HG02588 (cell line): ENCODE measurements at regions not wholly inside any gene's neighbourhood (a gene's known extent, or its start where the extent isn't known, plus 50 kb on each side); places are given as distances from the start of the nearest gene placed in this dataset.
"Not testable (repeated sequence)": the region's sequence is repeated elsewhere in the genome, so short reads cannot be mapped to it uniquely, and the experiment has no call there.

Experiments
- ATAC-seq: cut with Tn5 transposase; IDR thresholded peaks from one replicate; pipeline ENCODE4 v1.9.1; 2021; ENCODE audit warnings: mild to moderate bottlenecking, moderate library complexity; ENCODE audit not compliant: unreplicated experiment

DNA sequence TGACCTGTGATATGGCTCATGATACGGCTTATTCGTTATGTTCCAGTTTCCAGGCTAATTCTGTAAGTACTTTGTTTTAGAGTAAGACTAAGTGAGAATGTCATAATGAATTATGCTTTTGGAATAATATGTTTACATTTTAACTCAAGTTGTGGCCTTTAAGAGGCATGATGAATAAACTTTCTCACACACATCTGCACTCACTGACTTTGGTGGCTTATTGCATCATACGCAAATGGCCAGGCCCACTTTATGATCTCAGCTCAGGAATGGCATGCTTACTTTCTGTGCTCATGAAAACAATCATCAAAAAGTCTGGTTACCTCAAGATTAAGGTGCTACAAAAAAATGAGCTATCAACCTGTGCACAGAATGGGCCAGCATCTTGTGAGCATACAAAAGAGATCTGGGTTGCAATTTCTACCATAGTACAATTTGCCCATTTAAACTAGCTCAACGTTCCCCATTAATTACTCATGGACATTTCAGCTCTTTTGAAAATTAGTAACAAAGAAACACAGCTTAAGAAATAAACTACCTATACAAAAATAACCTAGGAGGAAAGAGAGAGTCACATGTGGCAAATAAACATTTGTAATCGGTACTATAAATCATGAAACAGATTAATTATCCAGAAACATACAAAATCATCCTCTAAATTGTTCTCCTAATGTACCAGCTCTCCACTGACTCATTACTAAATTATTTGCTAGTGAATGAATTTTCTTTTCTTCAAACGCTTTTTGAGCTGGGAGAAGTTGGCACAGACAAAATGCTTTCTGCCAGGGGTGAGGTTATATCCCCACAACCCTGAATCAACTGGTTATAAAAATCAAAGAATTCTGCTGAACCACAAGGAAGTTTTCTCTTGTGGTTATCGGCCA is 439.0 kb upstream of the ADAMTS9 start:
- no peak for ATAC-seq

DNA sequence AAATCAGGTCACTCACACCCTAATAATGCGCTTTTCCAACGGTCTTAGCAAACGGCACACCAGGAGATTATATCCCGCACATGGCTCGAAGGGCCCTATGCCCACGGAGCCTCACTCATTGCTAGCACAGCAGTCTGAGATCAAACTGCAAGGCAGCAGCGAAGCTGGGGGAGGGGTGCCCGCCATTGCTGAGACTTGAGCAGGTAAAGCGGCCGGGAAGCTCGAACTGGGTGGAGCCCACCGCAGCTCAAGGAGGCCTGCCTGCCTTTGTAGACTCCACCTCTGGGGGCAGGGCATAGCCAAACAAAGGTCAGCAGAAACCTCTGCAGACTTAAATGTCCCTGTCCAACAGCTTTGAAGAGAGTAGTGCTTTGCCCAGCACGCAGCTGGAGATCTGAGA is 432.4 kb upstream of the ADAMTS9 start:
- not testable (repeated sequence) for ATAC-seq

DNA sequence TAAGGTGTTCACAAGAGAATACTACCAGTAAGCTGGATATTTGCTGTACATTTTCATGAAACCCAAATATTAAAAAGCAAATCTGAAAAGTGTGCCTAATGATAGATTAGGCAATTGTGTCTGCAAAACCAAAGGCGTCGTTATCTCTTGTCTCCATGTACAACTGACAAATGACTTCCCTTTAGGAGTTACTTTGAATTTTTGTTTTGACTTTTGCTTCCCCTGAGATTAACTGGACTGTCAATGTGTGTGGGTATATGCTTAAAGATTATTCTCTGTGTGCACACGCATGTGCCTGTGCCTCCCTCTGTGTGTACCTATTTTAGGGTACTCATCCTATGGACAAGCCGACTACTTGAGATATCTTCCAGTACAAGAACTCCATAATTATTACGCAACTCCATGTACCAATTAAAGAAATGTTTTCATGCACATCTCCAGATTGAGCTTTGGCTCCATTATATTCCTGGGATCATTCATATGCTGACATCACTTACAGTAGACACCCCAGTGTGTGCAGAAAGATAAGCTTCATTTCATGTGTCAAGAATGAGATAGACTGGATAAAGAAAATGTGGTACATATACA is 431.2 kb upstream of the ADAMTS9 start:
- ATAC-seq, result no peak

DNA sequence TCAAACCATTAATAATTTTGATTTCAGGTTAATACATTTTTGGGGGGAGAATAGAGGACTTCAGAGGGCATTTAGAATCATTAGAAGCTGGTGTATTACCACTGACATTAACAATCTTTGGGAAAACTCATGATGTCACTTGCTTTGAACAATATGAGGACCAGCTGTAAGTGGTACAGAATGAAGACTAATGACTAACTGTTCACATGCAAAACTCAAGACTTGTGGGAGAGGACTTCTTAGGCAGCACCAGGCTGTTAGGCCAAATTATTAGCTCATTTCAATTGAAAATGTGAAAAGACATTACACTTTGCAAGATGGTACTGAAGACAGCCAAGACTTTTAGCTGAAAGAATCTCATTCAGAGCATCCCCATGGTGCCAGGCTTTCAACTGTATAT is 426.2 kb upstream of the ADAMTS9 start:
- no peak for ATAC-seq

DNA sequence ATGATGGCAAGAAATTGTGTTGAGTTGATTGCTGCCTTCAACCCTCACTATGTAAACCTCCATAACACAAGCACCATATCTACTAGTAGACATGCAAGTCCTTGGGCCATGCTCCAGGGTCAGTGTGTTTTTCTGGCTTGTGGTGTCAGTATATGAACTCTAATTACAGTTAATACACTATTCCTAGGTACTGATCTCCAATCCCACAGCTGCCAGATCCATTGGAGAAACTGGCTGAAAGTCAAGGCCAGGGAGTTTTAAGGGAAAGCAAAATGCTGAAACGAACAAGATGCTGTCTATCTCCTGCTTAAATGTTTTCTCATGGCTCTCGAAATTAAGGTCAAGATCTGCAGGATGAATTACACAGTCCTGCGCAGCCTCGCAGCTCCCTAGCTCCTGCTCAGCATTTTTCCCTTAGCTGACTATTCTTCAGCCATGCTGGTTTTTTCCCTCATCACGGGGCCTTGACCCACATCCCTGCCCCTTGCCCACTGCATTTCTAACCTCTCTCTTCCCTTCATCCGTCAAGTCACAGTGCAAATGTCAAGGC is 425.0 kb upstream of the ADAMTS9 start:
- ATAC-seq, result no peak

DNA sequence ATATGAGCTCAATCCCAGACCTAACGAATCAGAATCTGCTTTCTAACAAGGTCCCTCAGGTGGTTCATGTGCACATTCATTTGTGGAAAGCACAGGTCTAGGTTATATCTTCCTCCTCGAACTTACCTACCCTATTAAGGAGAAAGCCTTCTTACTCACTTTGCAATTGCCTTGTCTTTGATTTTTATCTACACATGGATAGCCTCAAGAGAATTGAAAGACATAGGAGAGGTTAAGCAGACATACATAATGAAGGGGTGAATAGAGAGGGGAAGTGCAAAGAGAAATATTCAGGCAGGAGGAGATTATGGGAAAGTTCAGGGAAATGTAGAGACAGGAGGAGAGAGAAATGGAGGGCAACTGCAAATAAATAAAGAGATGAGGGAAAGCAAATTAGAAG is 422.9 kb upstream of the ADAMTS9 start:
- no peak for ATAC-seq

DNA sequence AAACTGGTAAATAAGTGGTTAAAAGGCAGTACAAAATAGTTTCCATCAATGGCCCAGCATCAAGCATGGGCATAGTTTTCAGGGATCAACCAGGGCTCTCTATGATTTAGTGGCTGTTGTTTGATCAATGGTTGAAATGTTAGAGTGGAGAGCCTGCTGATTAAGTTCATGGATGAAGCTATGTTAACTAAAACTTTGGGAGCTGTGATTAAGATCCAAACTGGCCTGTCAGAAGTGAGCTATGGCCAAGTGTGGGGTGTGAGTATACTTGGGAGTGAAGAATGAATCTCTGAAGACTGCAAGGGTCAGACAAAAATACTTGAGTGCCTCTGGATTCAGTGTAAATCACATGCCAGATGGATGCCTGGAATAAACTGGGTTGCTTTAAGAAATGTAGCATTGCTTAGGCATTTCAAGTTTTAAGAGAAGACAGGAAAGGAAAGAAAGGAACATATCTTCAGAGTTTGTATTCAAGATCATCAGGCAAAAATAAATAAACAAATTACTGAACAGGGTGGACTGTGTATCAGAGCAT is 422.2 kb upstream of the ADAMTS9 start:
- no peak for ATAC-seq

DNA sequence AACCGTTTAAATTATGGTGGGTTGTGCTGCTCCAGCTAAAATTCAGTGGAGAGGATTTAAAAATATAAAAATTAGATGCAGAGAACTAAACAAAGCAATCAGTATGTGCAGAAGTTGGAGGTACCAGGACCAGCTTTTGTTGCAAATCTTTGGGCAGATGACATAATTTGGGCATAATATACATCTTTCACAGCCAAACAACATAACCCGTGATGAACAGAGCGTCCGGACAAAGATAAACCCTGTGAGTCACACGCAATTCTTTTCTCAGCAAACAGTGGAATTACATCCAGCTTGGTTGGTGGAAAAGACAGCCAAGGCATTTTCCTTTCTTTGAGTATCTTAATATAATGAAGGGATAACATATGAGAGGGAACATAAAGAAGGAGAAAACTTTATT is 419.4 kb upstream of the ADAMTS9 start:
- no peak for ATAC-seq

DNA sequence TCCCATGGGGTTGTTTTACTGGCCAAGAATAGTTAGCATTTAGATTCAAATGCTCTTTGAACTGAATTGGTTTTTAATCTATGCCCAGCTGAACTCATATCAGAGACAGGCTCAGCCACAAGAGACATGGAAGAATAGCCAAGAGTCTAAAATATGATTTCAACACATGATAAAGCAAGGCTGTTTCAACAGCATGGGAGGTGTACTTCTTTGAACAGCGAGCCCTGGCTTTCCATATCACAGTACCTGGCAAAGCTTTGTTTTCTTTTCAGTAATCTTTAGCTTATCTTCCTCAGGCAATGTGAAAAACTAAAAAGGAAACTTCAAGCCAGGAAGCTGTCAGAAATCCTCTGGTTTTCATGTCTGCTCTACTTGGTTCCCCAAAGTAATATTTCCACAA is 413.6 kb upstream of the ADAMTS9 start:
- no peak for ATAC-seq

DNA sequence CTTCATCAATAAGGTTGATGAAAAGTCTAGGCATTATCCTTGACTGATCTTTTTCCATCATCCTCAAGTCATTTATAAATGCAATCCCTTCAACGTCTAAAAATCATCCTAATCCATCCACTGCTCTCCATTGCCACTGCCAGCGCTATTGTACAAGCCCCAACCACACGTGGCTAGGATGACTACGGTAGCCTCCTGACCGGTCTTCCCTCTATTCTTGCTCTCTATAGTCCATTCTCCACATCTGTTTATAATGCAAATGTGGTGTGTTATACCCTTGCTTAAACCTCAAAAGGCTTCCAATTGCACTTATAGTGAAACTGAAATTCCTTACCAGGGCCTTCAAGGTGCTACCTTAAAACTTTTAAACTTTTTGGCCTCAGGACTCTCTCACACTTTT is 410.6 kb upstream of the ADAMTS9 start:
- no peak for ATAC-seq

DNA sequence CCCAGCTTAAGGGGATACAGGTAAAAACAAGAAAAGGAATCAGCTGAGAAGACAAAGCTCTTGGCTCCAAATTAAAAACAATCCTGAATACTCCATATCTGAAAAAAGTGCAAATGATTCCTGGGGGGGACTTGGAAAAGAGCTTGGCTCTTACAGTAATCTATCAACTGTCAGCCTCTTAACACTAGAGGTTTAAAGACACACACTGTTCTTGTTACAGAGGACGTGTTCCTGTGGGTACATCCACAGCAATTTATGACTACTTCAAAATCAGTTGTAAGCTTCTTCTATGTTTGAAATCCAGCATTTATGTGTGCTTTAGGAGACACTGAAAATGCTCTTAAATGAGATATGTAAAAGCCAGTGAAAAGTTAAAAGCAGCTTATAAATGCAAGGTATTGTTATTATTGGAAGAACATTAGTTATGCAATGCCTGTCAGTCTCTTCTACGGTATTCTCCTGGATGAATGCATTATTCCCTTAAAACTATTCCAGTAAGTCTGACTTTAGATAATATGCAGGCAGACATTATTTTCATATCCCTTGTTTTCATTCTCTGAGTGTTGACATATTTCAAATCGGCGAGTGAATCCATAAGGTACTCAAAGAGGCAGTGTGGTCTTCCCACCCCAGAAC is 408.4 kb upstream of the ADAMTS9 start:
- no peak for ATAC-seq

DNA sequence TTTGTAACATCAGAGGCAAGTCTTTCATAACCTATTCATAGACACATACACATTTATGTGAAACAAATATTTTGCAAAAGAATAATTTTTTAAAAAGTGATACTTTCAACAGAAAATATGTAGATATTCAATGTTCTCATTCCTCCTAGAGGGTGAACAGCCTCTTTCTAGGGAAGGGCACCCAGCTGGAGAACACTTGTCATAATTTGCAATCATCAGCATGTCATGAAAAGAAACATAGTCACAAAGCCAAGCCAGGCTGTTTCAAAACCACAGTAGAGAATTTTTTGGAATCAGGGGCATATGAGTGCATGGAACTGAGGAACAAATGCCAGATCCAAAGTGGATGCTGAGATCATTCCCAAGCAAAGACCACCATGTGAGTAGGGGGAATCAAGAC is 406.9 kb upstream of the ADAMTS9 start:
- ATAC-seq, result no peak

DNA sequence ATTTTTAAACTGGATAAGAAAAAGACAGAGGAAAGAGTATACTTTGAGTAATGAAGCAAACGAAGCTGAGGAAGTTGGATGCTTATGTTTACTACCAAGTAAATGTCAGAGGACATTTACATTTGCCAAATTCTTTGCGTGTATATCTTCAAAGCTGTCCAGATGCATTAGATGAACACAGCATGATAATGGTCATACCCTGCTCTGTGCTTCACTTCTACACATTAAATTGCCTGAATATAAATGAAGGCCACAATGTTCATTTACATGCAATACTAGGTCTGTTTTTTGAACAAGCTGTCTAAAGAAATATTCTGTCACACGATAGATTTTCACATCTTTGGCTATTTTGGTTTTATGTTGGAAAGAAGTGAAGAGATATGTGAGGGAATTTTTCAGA is 405.8 kb upstream of the ADAMTS9 start:
- ATAC-seq, result no peak

DNA sequence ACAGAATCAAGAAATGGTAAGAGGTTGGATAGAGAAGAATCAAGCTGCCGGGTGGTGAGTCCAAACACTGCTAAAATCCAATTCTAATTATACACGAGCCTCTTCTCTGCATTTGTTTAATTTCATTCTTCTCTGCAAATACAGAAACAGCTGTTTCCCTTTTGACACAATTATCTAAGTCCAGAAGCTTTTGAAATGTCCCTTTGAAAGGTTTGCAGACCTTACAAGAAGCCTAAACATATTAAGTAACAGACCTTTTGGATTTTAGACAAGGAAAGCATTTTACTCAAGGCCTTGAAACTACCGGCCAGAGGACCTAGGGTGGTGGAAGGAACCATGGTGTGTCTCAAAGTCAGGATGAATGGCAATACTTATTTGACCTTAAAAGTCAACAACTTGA is 403.8 kb upstream of the ADAMTS9 start:
- ATAC-seq, result no peak

DNA sequence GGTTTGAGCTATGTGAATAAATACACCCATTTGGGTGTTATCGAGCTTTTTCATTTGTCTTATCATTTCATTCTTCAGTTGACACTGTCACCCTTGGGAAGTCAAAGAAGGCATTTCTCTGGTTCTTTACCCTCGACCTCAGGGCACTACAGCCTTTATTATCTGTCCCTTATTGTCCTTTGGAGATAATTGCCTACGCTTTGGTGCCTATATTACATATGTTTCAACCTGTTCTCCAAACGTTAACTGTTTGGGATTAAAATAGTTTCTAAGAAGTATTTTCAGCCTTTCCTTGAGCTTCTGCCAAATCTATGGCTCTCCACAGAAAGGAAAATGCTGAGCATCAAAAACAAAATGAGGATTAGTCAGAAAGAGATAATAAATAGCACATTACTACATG is 395.4 kb upstream of the ADAMTS9 start:
- ATAC-seq, result no peak

DNA sequence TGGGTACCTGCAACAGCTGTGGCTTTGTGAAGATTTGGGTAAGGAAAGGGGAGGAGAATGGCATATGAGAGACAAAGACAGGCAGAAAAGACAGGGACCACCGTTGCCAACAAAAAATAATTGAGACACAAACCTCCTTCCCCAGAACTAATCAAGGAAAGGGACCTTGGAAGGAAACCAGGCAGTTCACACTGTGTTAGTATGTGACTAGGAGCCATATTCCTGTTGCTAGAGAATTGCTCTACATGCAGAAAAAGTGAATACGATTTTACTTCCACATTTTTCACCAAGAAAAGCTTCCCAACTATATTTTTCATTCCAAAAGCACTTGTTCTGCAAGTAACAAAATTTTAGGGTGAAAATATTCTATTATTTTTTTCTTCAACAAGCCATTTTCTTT is 393.7 kb upstream of the ADAMTS9 start:
- no peak for ATAC-seq

DNA sequence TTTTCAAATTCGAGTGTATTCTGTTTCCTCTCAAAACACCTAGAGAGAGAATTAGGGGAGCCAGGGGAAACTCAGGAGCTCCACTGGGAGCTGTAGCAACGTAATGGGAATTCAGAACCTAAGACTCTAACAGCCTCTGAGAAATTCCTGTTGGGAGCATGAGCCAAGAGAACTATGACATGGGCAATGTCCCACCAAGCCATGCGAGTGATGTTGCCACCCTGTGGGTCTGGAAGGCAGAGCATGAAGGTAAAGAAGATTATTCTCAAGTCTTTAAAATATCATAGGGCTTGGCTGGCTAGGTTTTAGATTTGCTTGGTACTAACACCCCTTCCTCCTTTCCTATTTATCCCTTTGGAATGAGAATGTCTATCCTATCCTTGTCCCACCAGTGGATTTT is 392.6 kb upstream of the ADAMTS9 start:
- no peak for ATAC-seq

DNA sequence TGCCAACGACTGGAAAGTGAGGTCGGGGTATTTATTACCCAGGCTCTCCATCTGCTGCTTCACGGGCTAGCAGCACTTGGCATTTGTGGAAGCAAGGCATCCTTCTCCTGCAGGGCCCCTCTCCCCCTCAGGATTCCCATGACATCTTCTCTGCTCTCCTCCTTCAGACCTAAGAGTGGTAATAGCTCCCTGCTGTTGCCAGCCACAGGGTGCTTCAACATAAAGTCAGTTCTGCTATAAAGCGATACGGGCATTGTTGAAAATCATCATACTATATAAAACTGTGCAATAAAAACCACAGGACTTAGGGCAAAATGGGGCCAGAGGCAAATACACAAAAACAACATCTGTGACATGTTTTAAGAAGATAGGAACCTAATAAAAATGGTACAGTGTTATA is 391.8 kb upstream of the ADAMTS9 start:
- ATAC-seq, result no peak

DNA sequence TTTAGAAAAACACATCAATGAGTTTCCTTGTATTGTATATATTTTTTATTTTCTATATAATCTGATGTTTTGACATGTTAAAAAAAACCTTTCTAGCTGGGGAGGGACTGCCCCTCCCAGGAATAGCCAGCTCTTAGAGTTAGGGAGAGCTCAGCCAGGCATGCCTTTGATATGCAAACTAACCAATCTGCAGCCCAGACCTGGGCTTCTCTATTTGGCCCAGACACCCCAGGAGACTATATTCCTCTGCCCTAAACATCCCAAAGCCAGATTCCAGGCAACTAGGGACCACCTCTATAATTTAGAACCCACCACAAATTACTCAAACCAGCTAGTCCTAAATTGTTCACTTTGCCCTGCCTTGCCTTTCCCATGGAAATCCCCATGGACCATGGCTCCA is 390.9 kb upstream of the ADAMTS9 start:
- no peak for ATAC-seq

DNA sequence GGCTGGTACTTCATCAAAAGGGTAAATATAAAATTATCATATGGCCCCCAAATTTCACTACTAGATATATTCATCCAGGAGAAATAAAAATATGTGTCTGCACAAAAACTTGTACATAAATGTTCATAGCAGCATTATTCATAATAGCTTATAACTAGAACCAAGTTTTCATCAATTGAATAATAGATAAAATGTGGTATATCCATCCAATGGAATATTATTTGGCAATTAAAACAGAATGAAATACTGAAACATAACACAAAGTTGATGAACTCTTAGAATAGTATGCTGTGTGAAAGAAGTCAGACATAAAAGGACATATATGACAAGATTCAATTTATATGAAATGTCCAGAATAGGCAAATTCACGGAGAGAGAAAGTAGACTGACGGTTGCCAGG is 389.3 kb upstream of the ADAMTS9 start:
- no peak for ATAC-seq

DNA sequence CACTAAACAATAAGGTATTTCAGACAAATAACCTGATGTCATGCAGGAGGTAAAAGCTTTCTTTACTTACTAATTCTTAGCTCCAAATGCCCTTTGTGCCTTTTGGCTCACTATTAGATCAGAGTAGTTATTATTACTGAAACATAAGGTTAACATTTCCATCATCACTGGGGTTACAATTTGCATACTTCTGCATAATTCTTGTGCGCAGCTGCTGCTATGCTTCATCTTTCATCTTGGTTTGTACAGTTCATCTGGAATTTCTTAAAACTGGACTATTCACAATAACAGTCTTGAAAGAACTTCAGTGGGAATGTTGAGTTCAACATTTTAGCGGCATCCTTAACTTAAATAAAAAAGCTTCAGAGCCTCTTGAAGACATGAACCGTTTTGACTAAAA is 383.2 kb upstream of the ADAMTS9 start:
- ATAC-seq, result no peak

DNA sequence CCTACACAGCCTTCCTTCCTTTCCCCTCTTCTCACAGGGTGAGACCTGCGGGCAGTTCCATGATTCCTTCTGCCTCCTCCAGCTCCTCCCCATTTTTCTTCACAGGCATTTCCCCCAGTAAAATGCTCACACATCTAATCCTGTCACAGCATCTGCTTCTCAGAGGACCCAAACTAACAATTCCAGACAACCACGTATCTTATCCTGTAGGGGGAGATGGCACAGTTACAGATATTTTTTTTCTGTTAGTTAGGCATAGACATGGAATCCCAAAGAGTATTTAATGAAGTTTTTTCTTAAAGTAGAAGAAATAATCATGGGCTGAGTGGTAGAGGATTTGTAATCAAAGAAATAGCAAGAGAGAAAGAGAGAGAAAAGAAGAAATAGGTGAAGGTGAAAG is 373.1 kb upstream of the ADAMTS9 start:
- no peak for ATAC-seq
